SK-N-SH (cell line): ENCODE measurements at regions not wholly inside any gene's neighbourhood (a gene's known extent, or its start where the extent isn't known, plus 50 kb on each side); places are given as distances from the start of the nearest gene placed in this dataset.

ENCODE experiments used
- CTCF ChIA-PET: fragments of 300-600, 350-600 bp; formaldehyde crosslinking; extraction: SDS; loops from one replicate; lab custom pipeline; 2021; lab: Yijun Ruan, JAX
- POLR2A ChIA-PET: fragments of 350-600 bp; sonication (Branson Sonifier 250); formaldehyde crosslinking; extraction: SDS; loops from one replicate; lab custom pipeline; 2020; ENCODE audit warnings: antibody characterized with exemption, inconsistent platforms; lab: Yijun Ruan, JAX
- DNase-seq: peaks from one replicate; pipeline ENCODE4 v3.0.0; 2012
- H2AFZ ChIP-seq: fragments of 200-600 bp; sonication (generic); 2 replicates; pipeline ENCODE4 v1.8.1; 2016; ENCODE audit warnings: antibody characterized with exemption, mild to moderate bottlenecking, low read depth
- H3F3A ChIP-seq: fragments of 200-600 bp; sonication (generic); replicated peaks from 2 replicates; pipeline ENCODE3; 2016; ENCODE audit warnings: antibody characterized with exemption, mild to moderate bottlenecking; ENCODE audit not compliant: insufficient read depth
- H3K27ac ChIP-seq, 2 experiments: fragments of 200-500 bp in 1 of 2; fragments of 200-600 bp in 1 of 2; sonication (Bioruptor generic) in 1 of 2; sonication (generic), shearing (Covaris generic) in 1 of 2; 2 replicates each; pipeline versions ENCODE4 v1.5.1 to v1.6.1; 2014 to 2016; ENCODE audit warnings: low read depth in 2 of 2, inconsistent platforms in 1 of 2, low read length in 1 of 2, mild to moderate bottlenecking in 1 of 2, mixed read lengths in 1 of 2
- H3K27me3 ChIP-seq: fragments of 200-600 bp; sonication (generic), shearing (Covaris generic); 2 replicates; pipeline ENCODE4 v1.6.1; 2016; ENCODE audit warnings: mixed run types; ENCODE audit not compliant: insufficient read depth
- H3K36me3 ChIP-seq, 2 experiments: fragments of 200-500 bp in 1 of 2; fragments of 200-600 bp in 1 of 2; sonication (Bioruptor generic) in 1 of 2; sonication (generic) in 1 of 2; replicated peaks in 1 of 2; 2 replicates each; pipeline versions ENCODE3 to v1.5.1; 2014 to 2016; ENCODE audit warnings: low read length in 1 of 2, mild to moderate bottlenecking in 1 of 2; ENCODE audit not compliant: insufficient read depth in 2 of 2, control insufficient read depth in 1 of 2
- H3K4me1 ChIP-seq, 2 experiments: fragments of 200-500 bp in 1 of 2; fragments of 200-600 bp in 1 of 2; sonication (Bioruptor generic) in 1 of 2; sonication (generic), shearing (Covaris generic) in 1 of 2; 2 replicates each; pipeline versions ENCODE4 v1.5.1 to v1.6.1; 2014 to 2016; ENCODE audit warnings: low read depth in 1 of 2, low read length in 1 of 2, mixed run types in 1 of 2; ENCODE audit not compliant: insufficient read depth in 2 of 2, control insufficient read depth in 1 of 2
- H3K4me2 ChIP-seq: fragments of 200-600 bp; sonication (generic), shearing (Covaris generic); 2 replicates; pipeline ENCODE4 v1.6.1; 2017; ENCODE audit warnings: mixed run types
- H3K4me3 ChIP-seq, 2 experiments: fragments of 200-500 bp in 1 of 2; fragments of 200-600 bp in 1 of 2; sonication (Bioruptor generic) in 1 of 2; sonication (generic), shearing (Covaris generic) in 1 of 2; 2 replicates each; pipeline versions ENCODE4 v1.5.1 to v1.8.1; 2014 to 2016; ENCODE audit warnings: low read depth in 2 of 2, inconsistent platforms in 1 of 2, low read length in 1 of 2, mild to moderate bottlenecking in 1 of 2, mixed read lengths in 1 of 2, moderate library complexity in 1 of 2
- H3K79me2 ChIP-seq: fragments of 200-600 bp; sonication (generic); 2 replicates; pipeline ENCODE4 v1.8.1; 2017; ENCODE audit warnings: mild to moderate bottlenecking; ENCODE audit not compliant: insufficient read depth
- H3K9ac ChIP-seq: fragments of 200-600 bp; sonication (generic); 2 replicates; pipeline ENCODE4 v1.6.1; 2017; ENCODE audit warnings: mixed run types
- H3K9me2 ChIP-seq: fragments of 200-600 bp; sonication (generic); 2 replicates; pipeline ENCODE4 v1.6.1; 2017; ENCODE audit warnings: mixed run types
- H3K9me3 ChIP-seq: fragments of 200-600 bp; sonication (generic); 2 replicates; pipeline ENCODE4 v1.6.1; 2017; ENCODE audit warnings: mixed run types, mild to moderate bottlenecking, moderate library complexity
- H4K20me1 ChIP-seq: fragments of 200-600 bp; sonication (generic); 2 replicates; pipeline ENCODE4 v1.6.1; 2017; ENCODE audit warnings: mild to moderate bottlenecking, mixed run types; ENCODE audit not compliant: insufficient read depth
- ELF1 ChIP-seq: IDR thresholded peaks from 2 replicates; pipeline ENCODE4 v1.4.0; 2012
- EP300 ChIP-seq, 2 experiments: IDR thresholded peaks; 2 replicates each; pipeline versions ENCODE4 v1.4.0 to v1.6.1; 2012; ENCODE audit warnings: borderline replicate concordance in 1 of 2, low read depth in 1 of 2, low read length in 1 of 2
- FOXJ3 ChIP-seq: sonication (generic); formaldehyde crosslinking; IDR thresholded peaks from 2 replicates; pipeline ENCODE4 v1.5.1; 2020; ENCODE audit warnings: mild to moderate bottlenecking, missing genetic modification reagents
- GABPA ChIP-seq: IDR thresholded peaks from 2 replicates; pipeline ENCODE4 v1.4.0; 2012; ENCODE audit warnings: low read depth, mild to moderate bottlenecking
- MEF2A ChIP-seq: IDR thresholded peaks from 2 replicates; pipeline ENCODE4 v1.4.0; 2012; ENCODE audit warnings: low read depth, borderline replicate concordance
- MXI1 ChIP-seq: IDR thresholded peaks from 2 replicates; pipeline ENCODE4 v1.6.1; 2012; ENCODE audit warnings: mild to moderate bottlenecking, low read depth, low read length, improper control_type of control experiment
- NFIC ChIP-seq: IDR thresholded peaks from 2 replicates; pipeline ENCODE4 v1.4.0; 2012; ENCODE audit warnings: borderline replicate concordance
- NRF1 ChIP-seq: IDR thresholded peaks from 2 replicates; pipeline ENCODE4 v1.6.1; 2012; ENCODE audit warnings: low read depth, mild to moderate bottlenecking, low read length
- POLR2AphosphoS5 ChIP-seq: IDR thresholded peaks from 2 replicates; pipeline ENCODE4 v1.6.1; 2012; ENCODE audit warnings: low read depth, low read length
- RAD21 ChIP-seq: IDR thresholded peaks from 2 replicates; pipeline ENCODE4 v1.6.1; 2012; ENCODE audit warnings: mild to moderate bottlenecking, low read length
- RCOR1 ChIP-seq: fragments of 150-350 bp; IDR thresholded peaks from 2 replicates; pipeline ENCODE4 v1.6.1; 2017; ENCODE audit warnings: antibody characterized with exemption, low read length
- RXRA ChIP-seq: IDR thresholded peaks from 2 replicates; pipeline ENCODE4 v1.4.0; 2012; ENCODE audit warnings: low read depth, mild to moderate bottlenecking, borderline replicate concordance
- SIN3A ChIP-seq: IDR thresholded peaks from 2 replicates; pipeline ENCODE4 v1.6.1; 2012; ENCODE audit warnings: low read depth, mild to moderate bottlenecking, low read length, moderate library complexity, borderline replicate concordance
- SMC3 ChIP-seq: IDR thresholded peaks from 2 replicates; pipeline ENCODE4 v1.6.1; 2012; ENCODE audit warnings: low read depth, low read length, improper control_type of control experiment
- TAF1 ChIP-seq: IDR thresholded peaks from 2 replicates; pipeline ENCODE4 v1.6.1; 2012; ENCODE audit warnings: low read depth, mild to moderate bottlenecking, low read length, moderate library complexity, borderline replicate concordance
- TCF12 ChIP-seq: IDR thresholded peaks from 2 replicates; pipeline ENCODE4 v1.4.0; 2012
- TEAD4 ChIP-seq: IDR thresholded peaks from 2 replicates; pipeline ENCODE4 v1.4.0; 2012; ENCODE audit warnings: mild to moderate bottlenecking, borderline replicate concordance; ENCODE audit not compliant: insufficient read depth
- YY1 ChIP-seq: IDR thresholded peaks from 2 replicates; pipeline ENCODE4 v1.4.0; 2012; ENCODE audit warnings: low read depth, mild to moderate bottlenecking
- ZBTB33 ChIP-seq: IDR thresholded peaks from 2 replicates; pipeline ENCODE4 v1.4.0; 2012; ENCODE audit warnings: low read depth, borderline replicate concordance
- WGBS: methylation state at CpG from one replicate; pipeline ENCODE4 v1.1.6; 2017; ENCODE audit warnings: low lambda C conversion rate; 5-methylcytosine and 5-hydroxymethylcytosine counted together
- TF ChIP-seq, protein P1 (sequence below): IDR thresholded peaks from 2 replicates; pipeline ENCODE4 v1.4.0; 2012; ENCODE audit warnings: low read depth
- TF ChIP-seq, protein P2 (sequence below): fragments of 200-600 bp; sonication (generic); IDR thresholded peaks from 2 replicates; pipeline ENCODE4 v1.6.1; 2017; ENCODE audit warnings: antibody characterized with exemption, mild to moderate bottlenecking, moderate library complexity

DNA sequence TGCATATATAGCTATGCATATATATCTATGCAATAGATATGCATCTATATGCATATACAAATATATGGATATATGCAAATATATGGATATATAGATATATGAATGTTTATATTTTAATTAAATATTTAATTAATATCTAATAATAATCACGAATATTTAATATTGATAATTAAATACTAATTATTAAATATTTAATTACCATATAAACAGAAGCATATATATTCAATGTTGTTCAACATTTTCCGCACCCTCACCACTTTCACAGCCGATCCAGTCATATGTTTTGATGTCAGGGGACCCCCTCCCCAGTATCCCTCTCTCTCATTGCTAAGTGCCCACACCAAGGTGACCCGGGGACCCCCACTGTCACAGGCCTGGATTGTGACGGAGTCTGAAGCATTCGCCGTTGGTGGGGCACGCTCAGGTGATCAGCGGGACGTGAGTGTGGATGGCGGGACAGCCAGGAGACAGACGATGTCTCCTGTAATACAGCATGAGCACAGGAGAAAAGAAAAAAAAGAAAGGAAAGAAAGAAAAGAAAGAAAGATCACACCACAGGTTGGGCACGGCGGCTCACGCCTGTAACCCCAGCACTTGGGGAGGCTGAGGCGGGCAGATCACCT lies 199.7 kb downstream of the CRLF2 start:
- TF ChIP-seq SMC3 (no peak), ELF1 (no peak), RCOR1 (no peak), RAD21 (no peak), POLR2AphosphoS5 (no peak), NFIC (no peak), FOXJ3 (no peak), MXI1 (no peak), SIN3A (no peak), TAF1 (no peak), TEAD4 (no peak), NRF1 (no peak)
- TF ChIP-seq, protein P1, sequence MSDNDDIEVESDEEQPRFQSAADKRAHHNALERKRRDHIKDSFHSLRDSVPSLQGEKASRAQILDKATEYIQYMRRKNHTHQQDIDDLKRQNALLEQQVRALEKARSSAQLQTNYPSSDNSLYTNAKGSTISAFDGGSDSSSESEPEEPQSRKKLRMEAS, result no peak
- TF ChIP-seq, all 33 proteins: peak for 0
- Histone ChIP-seq H3K79me2 (no peaks in the 10 kb centered on the region), H4K20me1 (no peaks in the 10 kb centered on the region), H3K4me1 (no peaks in the 10 kb centered on the region), H3K27me3 (peaks cover 10% of the 10 kb centered on the region; the same call in 1 of the 2 replicates), H3K4me3 (no peak overlapping the region), H3K4me2 (no peak overlapping the region), H2AFZ (no peak overlapping the region), H3K9ac (no peak overlapping the region), H3F3A (no peaks in the 10 kb centered on the region), H3K27ac (no peak overlapping the region), H3K36me3 (no peaks in the 10 kb centered on the region), H3K9me3 (no peaks in the 10 kb centered on the region), H3K9me2 (no peaks in the 10 kb centered on the region)
- no peak for DNase-seq
- POLR2A ChIA-PET, result no interaction called here
- CTCF ChIA-PET, result no interaction called here
- WGBS, result 49% methylated on average over 16 of the region's 16 CpGs

DNA sequence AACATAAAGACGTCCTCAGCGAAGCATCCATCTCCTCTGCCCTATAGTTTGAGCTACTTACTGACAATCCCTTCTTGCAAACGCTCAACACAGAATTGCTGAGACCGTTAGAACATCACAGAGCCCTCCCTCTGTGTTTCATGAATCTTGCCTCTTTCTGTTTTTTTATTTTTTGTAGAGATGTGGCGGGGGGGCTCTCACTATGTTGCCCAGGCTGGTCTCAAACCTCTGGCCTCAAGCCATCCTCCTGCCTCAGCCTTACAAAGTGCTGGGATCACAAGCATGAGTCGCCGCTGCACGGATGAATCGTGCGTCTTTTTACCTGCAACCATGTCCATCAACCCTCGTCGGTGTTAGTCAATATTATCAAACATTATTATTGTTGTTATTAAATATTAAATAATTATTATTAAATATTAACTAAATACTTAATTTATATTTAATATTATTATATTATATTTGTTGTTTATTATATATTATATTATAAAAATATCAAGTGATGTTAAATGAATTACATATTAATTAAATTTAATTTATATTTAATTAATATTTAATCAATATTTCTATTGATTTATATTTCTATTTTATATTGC lies 200.7 kb downstream of the CRLF2 start:
- CTCF ChIA-PET, result no interaction called here
- Histone ChIP-seq H3K79me2 (no peaks in the 10 kb centered on the region), H3K4me1 (no peaks in the 10 kb centered on the region), H3K27ac (no peak overlapping the region), H3K9ac (no peak overlapping the region), H4K20me1 (no peaks in the 10 kb centered on the region), H2AFZ (no peak overlapping the region), H3K4me2 (no peak overlapping the region), H3K4me3 (no peak overlapping the region), H3K9me3 (no peaks in the 10 kb centered on the region), H3F3A (no peaks in the 10 kb centered on the region), H3K9me2 (no peaks in the 10 kb centered on the region), H3K36me3 (no peaks in the 10 kb centered on the region), H3K27me3 (peaks cover 10% of the 10 kb centered on the region; the same call in 1 of the 2 replicates)
- 33% methylated on average over 12 of the region's 12 CpGs for WGBS
- POLR2A ChIA-PET, result no interaction called here
- DNase-seq, result no peak
- TF ChIP-seq YY1 (no peak), SIN3A (no peak), ZBTB33 (no peak), NRF1 (no peak), GABPA (no peak), MEF2A (no peak), TCF12 (no peak), RXRA (no peak), EP300 (IDR thresholded peaks at IDR 0.05; ENCODE audit: borderline replicate concordance in 1 of 2, low read depth in 1 of 2, low read length in 1 of 2) (no peak), TEAD4 (no peak), RAD21 (no peak)
- TF ChIP-seq, protein P1, result no peak
- TF ChIP-seq, protein P2, sequence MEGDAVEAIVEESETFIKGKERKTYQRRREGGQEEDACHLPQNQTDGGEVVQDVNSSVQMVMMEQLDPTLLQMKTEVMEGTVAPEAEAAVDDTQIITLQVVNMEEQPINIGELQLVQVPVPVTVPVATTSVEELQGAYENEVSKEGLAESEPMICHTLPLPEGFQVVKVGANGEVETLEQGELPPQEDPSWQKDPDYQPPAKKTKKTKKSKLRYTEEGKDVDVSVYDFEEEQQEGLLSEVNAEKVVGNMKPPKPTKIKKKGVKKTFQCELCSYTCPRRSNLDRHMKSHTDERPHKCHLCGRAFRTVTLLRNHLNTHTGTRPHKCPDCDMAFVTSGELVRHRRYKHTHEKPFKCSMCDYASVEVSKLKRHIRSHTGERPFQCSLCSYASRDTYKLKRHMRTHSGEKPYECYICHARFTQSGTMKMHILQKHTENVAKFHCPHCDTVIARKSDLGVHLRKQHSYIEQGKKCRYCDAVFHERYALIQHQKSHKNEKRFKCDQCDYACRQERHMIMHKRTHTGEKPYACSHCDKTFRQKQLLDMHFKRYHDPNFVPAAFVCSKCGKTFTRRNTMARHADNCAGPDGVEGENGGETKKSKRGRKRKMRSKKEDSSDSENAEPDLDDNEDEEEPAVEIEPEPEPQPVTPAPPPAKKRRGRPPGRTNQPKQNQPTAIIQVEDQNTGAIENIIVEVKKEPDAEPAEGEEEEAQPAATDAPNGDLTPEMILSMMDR, result no peak
